ENCODE measurements at regions not wholly inside any gene's neighbourhood (a gene's known extent, or its start where the extent isn't known, plus 50 kb on each side); places are given as distances from the start of the nearest gene placed in this dataset.

- no peaks in the 10 kb centered on the region for H3K4me1 ChIP-seq
- H2AFZ ChIP-seq, result no peak overlapping the region
- H3K4me3 ChIP-seq (ENCODE audit: low read depth, low read length), result no peak overlapping the region
- H3K79me2 ChIP-seq, result no peaks in the 10 kb centered on the region
- H3K36me3 ChIP-seq (ENCODE audit: control insufficient read depth, insufficient read depth, low read length), result no peaks in the 10 kb centered on the region
- H3K9ac ChIP-seq, result no peak overlapping the region
- H3K27me3 ChIP-seq (ENCODE audit: control insufficient read depth, insufficient read depth, low read length), result no peaks in the 10 kb centered on the region
- H3K4me2 ChIP-seq (ENCODE audit: low read length), result no peak overlapping the region
- no peak for TF ChIP-seq CTCF (IDR thresholded peaks at IDR 0.05)
- no peak overlapping the region for H3K27ac ChIP-seq
- no peaks in the 10 kb centered on the region for H3K9me3 ChIP-seq (ENCODE audit: control insufficient read depth, low read length)
These were observed 167.4 kb upstream of the LPP start for GRCh38 chr3:187986514-187986934.

GRCh38 chr3:187987187-187987586, 166.8 kb upstream of the LPP start:
- no peaks in the 10 kb centered on the region for H3K9me3 ChIP-seq (ENCODE audit: control insufficient read depth, low read length)
- no peak overlapping the region for H3K9ac ChIP-seq
- no peaks in the 10 kb centered on the region for H3K27me3 ChIP-seq (ENCODE audit: control insufficient read depth, insufficient read depth, low read length)
- no peaks in the 10 kb centered on the region for H3K79me2 ChIP-seq
- no peak overlapping the region for H2AFZ ChIP-seq
- H3K4me2 ChIP-seq (ENCODE audit: low read length), result no peak overlapping the region
- no peaks in the 10 kb centered on the region for H3K4me1 ChIP-seq
- TF ChIP-seq CTCF (IDR thresholded peaks at IDR 0.05), result no peak
- H3K27ac ChIP-seq, result no peak overlapping the region
- H3K36me3 ChIP-seq (ENCODE audit: control insufficient read depth, insufficient read depth, low read length), result no peaks in the 10 kb centered on the region
- H3K4me3 ChIP-seq (ENCODE audit: low read depth, low read length), result no peak overlapping the region

- Histone ChIP-seq H3K27me3 (ENCODE audit: control insufficient read depth, insufficient read depth, low read length) (no peaks in the 10 kb centered on the region), H3K9me3 (ENCODE audit: control insufficient read depth, low read length) (no peaks in the 10 kb centered on the region), H3K79me2 (no peaks in the 10 kb centered on the region), H3K4me1 (no peaks in the 10 kb centered on the region), H3K27ac (no peak overlapping the region), H3K9ac (no peak overlapping the region), H3K4me2 (ENCODE audit: low read length) (no peak overlapping the region), H3K4me3 (ENCODE audit: low read depth, low read length) (no peak overlapping the region), H2AFZ (no peak overlapping the region), H3K36me3 (ENCODE audit: control insufficient read depth, insufficient read depth, low read length) (no peaks in the 10 kb centered on the region)
- TF ChIP-seq CTCF (IDR thresholded peaks at IDR 0.05), result no peak
These were observed 166.0 kb upstream of the LPP start for GRCh38 chr3:187987924-187988323.

- H3K4me1 ChIP-seq, result no peaks in the 10 kb centered on the region
- no peak overlapping the region for H3K27ac ChIP-seq
- H3K36me3 ChIP-seq (ENCODE audit: control insufficient read depth, insufficient read depth, low read length), result no peaks in the 10 kb centered on the region
- no peaks in the 10 kb centered on the region for H3K27me3 ChIP-seq (ENCODE audit: control insufficient read depth, insufficient read depth, low read length)
- TF ChIP-seq CTCF (IDR thresholded peaks at IDR 0.05), result no peak
- H3K9me3 ChIP-seq (ENCODE audit: control insufficient read depth, low read length), result no peaks in the 10 kb centered on the region
- H3K79me2 ChIP-seq, result no peaks in the 10 kb centered on the region
- H3K4me2 ChIP-seq (ENCODE audit: low read length), result no peak overlapping the region
- no peak overlapping the region for H2AFZ ChIP-seq
- no peak overlapping the region for H3K9ac ChIP-seq
- no peak overlapping the region for H3K4me3 ChIP-seq (ENCODE audit: low read depth, low read length)
These were observed 164.3 kb upstream of the LPP start for GRCh38 chr3:187989575-187990153.

GRCh38 chr3:187992609-187993008, 161.3 kb upstream of the LPP start:
- Histone ChIP-seq H3K9me3 (ENCODE audit: control insufficient read depth, low read length) (no peaks in the 10 kb centered on the region), H2AFZ (no peak overlapping the region), H3K36me3 (ENCODE audit: control insufficient read depth, insufficient read depth, low read length) (no peaks in the 10 kb centered on the region), H3K4me3 (ENCODE audit: low read depth, low read length) (no peak overlapping the region), H3K9ac (no peak overlapping the region), H3K27me3 (ENCODE audit: control insufficient read depth, insufficient read depth, low read length) (no peaks in the 10 kb centered on the region), H3K27ac (no peak overlapping the region), H3K4me1 (no peaks in the 10 kb centered on the region), H3K4me2 (ENCODE audit: low read length) (no peak overlapping the region), H3K79me2 (no peaks in the 10 kb centered on the region)
- no peak for TF ChIP-seq CTCF (IDR thresholded peaks at IDR 0.05)
